Lung (tissue), 11 donors: ENCODE measurements at regions not wholly inside any gene's neighbourhood (a gene's known extent, or its start where the extent isn't known, plus 50 kb on each side); places are given as distances from the start of the nearest gene placed in this dataset.

Source experiments
- ATAC-seq: fragments of 200-7000 bp; cut with Tn5 transposase; one replicate; pipeline ENCODE4 v1.9.1; 2020; ENCODE audit warnings: moderate number of reproducible peaks; ENCODE audit not compliant: insufficient read depth, low FRiP score
- DNase-seq, 3 donors: peaks; one replicate each; pipeline ENCODE4 v3.0.0-alpha.2; 2013 to 2017
- H3K27ac ChIP-seq, 2 donors: one replicate each; pipeline ENCODE4 v1.5.1; 2013; ENCODE audit warnings: mild to moderate bottlenecking in 2 of 2, moderate library complexity in 2 of 2, control low read depth in 1 of 2, inconsistent platforms in 1 of 2, low read depth in 1 of 2, low read length in 1 of 2
- H3K27me3 ChIP-seq, 3 donors: one replicate each; pipeline ENCODE4 v1.5.1; 2013; ENCODE audit warnings: low read length in 2 of 3; ENCODE audit not compliant: control insufficient read depth in 3 of 3, insufficient read depth in 3 of 3
- H3K36me3 ChIP-seq, 4 donors: one replicate each; pipeline ENCODE4 v1.5.1; 2013; ENCODE audit warnings: low read length in 4 of 4, mild to moderate bottlenecking in 1 of 4, moderate library complexity in 1 of 4; ENCODE audit not compliant: control insufficient read depth in 4 of 4, insufficient read depth in 4 of 4
- H3K4me1 ChIP-seq, 5 donors: one replicate each; pipeline ENCODE4 v1.5.1; 2013; ENCODE audit warnings: low read length in 5 of 5, mild to moderate bottlenecking in 2 of 5, moderate library complexity in 1 of 5; ENCODE audit not compliant: control insufficient read depth in 5 of 5, insufficient read depth in 5 of 5
- H3K4me3 ChIP-seq: one replicate; pipeline ENCODE4 v1.5.1; 2013; ENCODE audit warnings: mild to moderate bottlenecking, control low read depth, moderate library complexity
- H3K9ac ChIP-seq, 2 donors: one replicate each; pipeline ENCODE4 v1.5.1; 2013; ENCODE audit warnings: low read length in 2 of 2, control low read depth in 1 of 2; ENCODE audit not compliant: insufficient read depth in 1 of 2
- H3K9me3 ChIP-seq, 4 donors: one replicate each; pipeline ENCODE4 v1.5.1; 2013; ENCODE audit warnings: low read length in 3 of 4, mild to moderate bottlenecking in 1 of 4, moderate library complexity in 1 of 4; ENCODE audit not compliant: control insufficient read depth in 4 of 4, insufficient read depth in 3 of 4
- WGBS, 2 donors: extraction: QIAGEN DNeasy Blood & Tissue Kit; methylation state at CpG; one replicate each; pipeline ENCODE4 v1.1.7; 2013; 5-methylcytosine and 5-hydroxymethylcytosine counted together
- TF ChIP-seq, protein P1 (sequence below): IDR thresholded peaks from 2 replicates; pipeline ENCODE4 v1.5.1; 2012; ENCODE audit warnings: mild to moderate bottlenecking; ENCODE audit errors: control extremely low read depth, extremely low read depth
- donor health status: control.
- donor health status: control.
- donor health status: Bipolar disorder and iron deficiency.
- donor health status: healthy.
- donor health status: DM: yes; HTN: yes; CAD: no.

- TF ChIP-seq, protein P1, sequence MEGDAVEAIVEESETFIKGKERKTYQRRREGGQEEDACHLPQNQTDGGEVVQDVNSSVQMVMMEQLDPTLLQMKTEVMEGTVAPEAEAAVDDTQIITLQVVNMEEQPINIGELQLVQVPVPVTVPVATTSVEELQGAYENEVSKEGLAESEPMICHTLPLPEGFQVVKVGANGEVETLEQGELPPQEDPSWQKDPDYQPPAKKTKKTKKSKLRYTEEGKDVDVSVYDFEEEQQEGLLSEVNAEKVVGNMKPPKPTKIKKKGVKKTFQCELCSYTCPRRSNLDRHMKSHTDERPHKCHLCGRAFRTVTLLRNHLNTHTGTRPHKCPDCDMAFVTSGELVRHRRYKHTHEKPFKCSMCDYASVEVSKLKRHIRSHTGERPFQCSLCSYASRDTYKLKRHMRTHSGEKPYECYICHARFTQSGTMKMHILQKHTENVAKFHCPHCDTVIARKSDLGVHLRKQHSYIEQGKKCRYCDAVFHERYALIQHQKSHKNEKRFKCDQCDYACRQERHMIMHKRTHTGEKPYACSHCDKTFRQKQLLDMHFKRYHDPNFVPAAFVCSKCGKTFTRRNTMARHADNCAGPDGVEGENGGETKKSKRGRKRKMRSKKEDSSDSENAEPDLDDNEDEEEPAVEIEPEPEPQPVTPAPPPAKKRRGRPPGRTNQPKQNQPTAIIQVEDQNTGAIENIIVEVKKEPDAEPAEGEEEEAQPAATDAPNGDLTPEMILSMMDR = no peak
Measured at GRCh38 chr12:82567688-82568087, 119.0 kb upstream of the TMTC2 start.

DNA sequence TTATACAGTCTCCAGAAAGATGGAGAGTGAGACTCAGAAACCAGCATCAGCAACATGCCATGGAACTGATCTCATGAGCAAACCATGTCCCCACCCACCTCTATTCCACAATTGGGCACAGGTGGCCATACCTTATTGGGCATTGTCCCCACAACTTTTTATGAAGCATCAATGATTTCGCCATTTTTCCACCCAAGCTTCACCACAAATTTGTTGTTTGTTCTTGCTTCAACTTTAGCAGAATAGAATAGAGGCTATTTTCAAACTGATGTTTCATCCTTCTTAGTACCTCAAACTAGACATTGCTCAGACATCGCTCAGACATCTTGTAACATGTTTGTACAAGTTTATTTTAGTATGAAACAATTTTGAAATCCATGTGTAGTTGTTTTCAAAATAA is 112.5 kb upstream of the TMTC2 start:
- no peaks in the 10 kb centered on the region for H3K27me3 ChIP-seq
- ATAC-seq (no peak), DNase-seq (no peak)
- H3K27ac ChIP-seq = no peak overlapping the region
- no peaks in the 10 kb centered on the region for H3K4me1 ChIP-seq
- H3K36me3 ChIP-seq = no peaks in the 10 kb centered on the region
- no peak overlapping the region for H3K9ac ChIP-seq
- H3K4me3 ChIP-seq = no peak overlapping the region
- no peaks in the 10 kb centered on the region for H3K9me3 ChIP-seq
- 69 to 73% methylated on average over 2 of the region's 2 CpGs for WGBS, 2 donors
- TF ChIP-seq, protein P1 = no peak

More at GRCh38 chr12:82567688-82568087, 119.0 kb upstream of the TMTC2 start:
- Histone ChIP-seq H3K9ac (no peak overlapping the region), H3K36me3 (no peaks in the 10 kb centered on the region), H3K27ac (no peak overlapping the region), H3K9me3 (peaks cover 0 to 4% (median 0%) of the 10 kb centered on the region in 4 donors), H3K4me3 (no peak overlapping the region), H3K27me3 (no peaks in the 10 kb centered on the region), H3K4me1 (peaks cover 0 to 5% (median 0%) of the 10 kb centered on the region in 5 donors)
- ATAC-seq = no peak
- DNase-seq = no peak

DNA sequence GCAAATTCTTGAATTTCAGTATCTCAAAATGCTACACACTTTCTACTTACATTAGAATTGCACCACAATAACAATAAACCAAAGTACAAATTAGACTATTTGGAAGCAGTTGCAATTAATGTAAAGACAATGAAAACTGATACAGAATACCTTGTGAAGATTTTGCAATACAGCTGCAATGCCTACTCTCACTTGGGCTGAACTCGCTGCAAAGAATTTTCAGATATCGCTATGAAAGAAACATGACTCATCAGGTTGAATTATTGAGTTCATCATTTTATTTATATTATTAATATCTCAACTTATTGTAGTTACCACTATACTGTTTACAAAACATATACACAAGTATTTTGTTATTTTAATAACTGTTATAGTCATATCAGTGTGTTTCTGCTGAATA is 108.0 kb upstream of the TMTC2 start:
- Histone ChIP-seq H3K9ac (no peak overlapping the region), H3K9me3 (no peaks in the 10 kb centered on the region), H3K4me3 (no peak overlapping the region), H3K27me3 (no peaks in the 10 kb centered on the region), H3K4me1 (no peaks in the 10 kb centered on the region), H3K36me3 (no peaks in the 10 kb centered on the region), H3K27ac (no peak overlapping the region)
- no peak for ATAC-seq
- TF ChIP-seq, protein P1 = no peak
- DNase-seq = no peak
- 92 to 99% methylated on average over 2 of the region's 2 CpGs for WGBS, 2 donors

- ATAC-seq (no peak), DNase-seq (no peak)
- no peaks in the 10 kb centered on the region for H3K4me1 ChIP-seq
- no peak overlapping the region for H3K4me3 ChIP-seq
- H3K36me3 ChIP-seq = no peaks in the 10 kb centered on the region
- TF ChIP-seq, protein P1 = no peak
- H3K9ac ChIP-seq = no peak overlapping the region
- H3K27ac ChIP-seq = no peak overlapping the region
- 68 to 74% methylated on average over 1 of the region's 1 CpG for WGBS, 2 donors
- H3K9me3 ChIP-seq = peaks cover 0 to 10% (median 0%) of the 10 kb centered on the region in 4 donors
- no peaks in the 10 kb centered on the region for H3K27me3 ChIP-seq
Measured at GRCh38 chr12:82583756-82584155, 103.0 kb upstream of the TMTC2 start.
